Caco-2 (cell line): ENCODE measurements at regions not wholly inside any gene's neighbourhood (a gene's known extent, or its start where the extent isn't known, plus 50 kb on each side); places are given as distances from the start of the nearest gene placed in this dataset.

Experiments
- BruUV-seq: library from RNA; stranded (reverse); fragments of 400-500 nt; replicated peaks from 2 replicates; lab custom pipeline; 2021; lab: Mats Ljungman, UMichigan
- CTCF ChIA-PET: fragments of 300-600 bp; sonication (Branson Sonifier 250); formaldehyde crosslinking; loops from one replicate; lab custom pipeline; 2022; ENCODE audit warnings: antibody characterized with exemption; lab: Charles Lee
- POLR2A ChIA-PET: fragments of 300-600 bp; sonication (Branson Sonifier 250); formaldehyde crosslinking; loops from one replicate; lab custom pipeline; 2022; ENCODE audit warnings: antibody characterized with exemption; lab: Charles Lee
- DNase-seq, 2 experiments: peaks; one replicate each; pipeline versions ENCODE4 v3.0.0 to v3.0.0-alpha.2; 2020 to 2022
- H3K27me3 ChIP-seq: replicated peaks from 2 replicates; pipeline ENCODE4 v1.6.0; 2011; ENCODE audit warnings: low read length; ENCODE audit not compliant: control insufficient read depth, insufficient read depth
- H3K36me3 ChIP-seq: 2 replicates; pipeline ENCODE4 v1.5.1; 2011; ENCODE audit warnings: low read length; ENCODE audit not compliant: control insufficient read depth, insufficient read depth
- H3K4me1 ChIP-seq: fragments of 250-450 bp; sonication (Bioruptor Pico); 2 replicates; pipeline ENCODE4 v1.5.1; 2020; ENCODE audit warnings: mild to moderate bottlenecking
- H3K4me3 ChIP-seq: 2 replicates; pipeline ENCODE4 v1.5.1; 2011; ENCODE audit warnings: low read depth, mild to moderate bottlenecking, control low read depth, low read length
- H3K9me3 ChIP-seq: fragments of 250-450 bp; sonication (Bioruptor Pico); 2 replicates; pipeline ENCODE4 v1.5.1; 2020; ENCODE audit warnings: mild to moderate bottlenecking, moderate library complexity
- H3K27ac Mint-ChIP-seq: one replicate; pipeline ENCODE4 v1.8.0; 2022; ENCODE audit warnings: mixed read lengths; ENCODE audit not compliant: unreplicated experiment
- H3K27me3 Mint-ChIP-seq: one replicate; pipeline ENCODE4 v1.8.0; 2022; ENCODE audit warnings: mixed read lengths; ENCODE audit not compliant: insufficient read depth, unreplicated experiment
- H3K36me3 Mint-ChIP-seq: one replicate; pipeline ENCODE4 v1.8.0; 2022; ENCODE audit warnings: mild to moderate bottlenecking, mixed read lengths; ENCODE audit not compliant: insufficient read depth, unreplicated experiment
- H3K4me1 Mint-ChIP-seq: one replicate; pipeline ENCODE4 v1.8.0; 2022; ENCODE audit warnings: low read depth, mixed read lengths; ENCODE audit not compliant: unreplicated experiment
- H3K4me3 Mint-ChIP-seq: one replicate; pipeline ENCODE4 v1.8.0; 2022; ENCODE audit warnings: mild to moderate bottlenecking, moderate library complexity, mixed read lengths; ENCODE audit not compliant: unreplicated experiment
- H3K9me3 Mint-ChIP-seq: one replicate; pipeline ENCODE4 v1.8.0; 2022; ENCODE audit warnings: mixed read lengths; ENCODE audit not compliant: unreplicated experiment
- intact Hi-C: fragments of 100-400 bp; cut with micrococcal nuclease; formaldehyde crosslinking; loops from one replicate; pipeline ENCODE4 v1.10.0; 2022; ENCODE audit not compliant: unreplicated experiment
- TF ChIP-seq, protein P1 (sequence below), 2 experiments: fragments of 200-600 bp in 1 of 2; IDR thresholded peaks; 1 replicate in 1 of 2; 2 replicates in 1 of 2; pipeline versions ENCODE4 v1.5.1 to v1.8.0; 2011 to 2022; ENCODE audit warnings: antibody characterized with exemption in 1 of 2, control low read depth in 1 of 2, inconsistent platforms in 1 of 2, low read depth in 1 of 2, low read length in 1 of 2, mild to moderate bottlenecking in 1 of 2, moderate library complexity in 1 of 2; ENCODE audit not compliant: insufficient read depth in 1 of 2, severe bottlenecking in 1 of 2, unreplicated experiment in 1 of 2

DNA sequence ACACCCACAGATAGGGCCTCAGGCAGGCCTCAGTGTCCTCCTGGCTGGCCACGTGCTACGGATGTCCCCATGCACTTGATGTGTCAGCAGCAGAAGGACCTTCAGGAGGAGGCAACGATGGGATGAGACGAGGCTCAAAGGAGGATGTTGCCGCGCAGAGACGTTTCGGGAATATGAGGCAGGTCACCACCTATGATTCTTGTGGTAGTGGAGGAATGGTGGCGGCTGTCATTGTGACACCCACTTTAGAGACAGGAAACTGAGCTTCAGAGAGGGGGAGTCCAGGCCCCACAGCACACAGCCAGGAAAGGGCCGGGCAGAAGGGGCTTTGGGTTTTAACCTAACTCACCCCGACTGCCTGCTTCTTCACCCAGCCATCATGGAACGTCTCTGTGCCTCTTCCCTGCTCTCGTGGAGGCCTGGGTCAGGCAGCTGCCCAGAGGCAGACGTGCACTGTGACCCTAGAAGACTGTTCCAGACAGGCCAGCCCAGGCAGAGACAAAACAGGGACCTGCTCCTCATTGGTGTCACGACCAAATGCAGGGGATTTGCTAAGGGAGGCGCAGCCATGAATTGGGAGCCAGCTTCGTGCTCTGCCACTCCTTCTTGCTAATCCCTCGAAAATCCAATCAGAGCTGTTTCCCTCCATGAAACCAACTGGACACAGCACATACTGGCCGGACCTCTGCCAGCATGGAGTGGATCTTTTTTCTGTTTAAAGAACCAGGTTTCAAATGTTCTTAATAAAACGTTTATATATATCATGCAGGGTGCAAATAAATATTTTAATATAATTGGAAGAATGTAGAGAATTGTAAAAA lies 169.2 kb downstream of the ASB1 start:
- BruUV-seq: no TSS peak
- intact Hi-C loops: no loop called here
- no peaks in the 10 kb centered on the region for H3K4me1 ChIP-seq
- no peaks in the 10 kb centered on the region for H3K36me3 ChIP-seq
- Mint-ChIP-seq H3K4me1 (no peaks in the 10 kb centered on the region), H3K9me3 (peaks cover 9% of the 10 kb centered on the region), H3K4me3 (no peak overlapping the region), H3K36me3 (peaks cover 5% of the 10 kb centered on the region), H3K27me3 (peaks cover 7% of the 10 kb centered on the region), H3K27ac (no peak overlapping the region)
- H3K9me3 ChIP-seq: no peaks in the 10 kb centered on the region
- H3K27me3 ChIP-seq: no peaks in the 10 kb centered on the region
- DNase-seq: no peak
- CTCF ChIA-PET: interaction anchor here (0.6 kb wide), 1 partner anchor 360 kb away, joined by 3 read pairs; no protein-coding TSS in a partner anchor
- no peak overlapping the region for H3K4me3 ChIP-seq
- POLR2A ChIA-PET: no interaction called here
- TF ChIP-seq, protein P1, sequence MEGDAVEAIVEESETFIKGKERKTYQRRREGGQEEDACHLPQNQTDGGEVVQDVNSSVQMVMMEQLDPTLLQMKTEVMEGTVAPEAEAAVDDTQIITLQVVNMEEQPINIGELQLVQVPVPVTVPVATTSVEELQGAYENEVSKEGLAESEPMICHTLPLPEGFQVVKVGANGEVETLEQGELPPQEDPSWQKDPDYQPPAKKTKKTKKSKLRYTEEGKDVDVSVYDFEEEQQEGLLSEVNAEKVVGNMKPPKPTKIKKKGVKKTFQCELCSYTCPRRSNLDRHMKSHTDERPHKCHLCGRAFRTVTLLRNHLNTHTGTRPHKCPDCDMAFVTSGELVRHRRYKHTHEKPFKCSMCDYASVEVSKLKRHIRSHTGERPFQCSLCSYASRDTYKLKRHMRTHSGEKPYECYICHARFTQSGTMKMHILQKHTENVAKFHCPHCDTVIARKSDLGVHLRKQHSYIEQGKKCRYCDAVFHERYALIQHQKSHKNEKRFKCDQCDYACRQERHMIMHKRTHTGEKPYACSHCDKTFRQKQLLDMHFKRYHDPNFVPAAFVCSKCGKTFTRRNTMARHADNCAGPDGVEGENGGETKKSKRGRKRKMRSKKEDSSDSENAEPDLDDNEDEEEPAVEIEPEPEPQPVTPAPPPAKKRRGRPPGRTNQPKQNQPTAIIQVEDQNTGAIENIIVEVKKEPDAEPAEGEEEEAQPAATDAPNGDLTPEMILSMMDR (IDR thresholded peaks at IDR 0.05; ENCODE audit: insufficient read depth in 1 of 2, low read depth in 1 of 2, low read length in 1 of 2, severe bottlenecking in 1 of 2, unreplicated experiment in 1 of 2): no peak

DNA sequence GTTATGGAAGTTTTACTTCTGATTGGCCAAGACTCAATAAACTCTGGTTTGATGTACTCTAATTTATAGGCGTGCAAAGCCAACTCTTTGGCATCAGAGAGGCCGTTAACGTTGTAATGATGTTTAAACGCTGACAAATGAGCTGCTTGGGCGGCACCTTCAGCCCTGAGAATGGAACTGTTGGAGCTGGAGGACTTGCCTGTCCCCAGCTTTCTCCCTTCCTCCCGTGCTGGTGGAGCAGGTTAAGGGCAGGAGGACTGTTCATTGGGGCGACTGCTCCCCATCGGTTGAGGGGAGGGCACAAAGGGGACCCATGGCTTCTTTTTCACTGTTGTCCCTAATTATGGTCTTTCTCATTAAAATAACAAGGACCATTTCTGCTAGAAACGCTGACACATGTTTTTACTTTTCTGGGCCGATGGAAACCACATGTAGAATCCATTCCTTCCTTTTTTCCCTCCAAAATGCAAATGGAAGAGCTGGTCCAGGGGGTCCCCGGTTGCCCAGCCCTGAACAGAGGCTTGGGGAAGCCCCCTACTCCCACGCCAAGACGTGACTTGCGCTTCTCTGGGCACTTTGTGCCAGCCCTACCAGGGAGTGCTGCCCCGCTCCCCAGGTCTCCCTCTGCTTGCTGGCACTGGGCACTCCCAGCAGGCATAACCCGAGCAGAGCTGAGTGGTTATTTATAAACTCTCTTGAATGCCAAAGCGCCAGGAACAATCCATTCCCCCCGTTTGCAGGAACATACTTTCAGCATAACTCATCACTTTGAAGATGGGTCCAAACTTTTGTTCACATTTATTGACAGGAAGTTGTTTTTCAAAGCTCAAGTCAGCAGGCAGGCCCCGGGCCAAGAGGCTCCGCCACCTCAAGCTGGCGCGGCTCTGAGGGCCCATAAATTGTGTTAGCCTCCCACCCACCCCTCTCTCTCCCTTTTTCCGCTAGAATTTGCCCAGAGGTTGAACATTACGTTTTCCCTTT lies 170.1 kb downstream of the ASB1 start:
- no peak for DNase-seq
- no peaks in the 10 kb centered on the region for H3K27me3 ChIP-seq
- H3K27ac Mint-ChIP-seq: no peak overlapping the region
- no peaks in the 10 kb centered on the region for H3K36me3 ChIP-seq
- BruUV-seq: no TSS peak
- H3K4me1 ChIP-seq: no peaks in the 10 kb centered on the region
- intact Hi-C loops: no loop called here
- TF ChIP-seq, protein P1 (IDR thresholded peaks at IDR 0.05; ENCODE audit: insufficient read depth in 1 of 2, low read depth in 1 of 2, low read length in 1 of 2, severe bottlenecking in 1 of 2, unreplicated experiment in 1 of 2): no peak
- H3K4me1 Mint-ChIP-seq: no peaks in the 10 kb centered on the region
- H3K36me3 Mint-ChIP-seq: peaks cover 5% of the 10 kb centered on the region
- no peaks in the 10 kb centered on the region for H3K9me3 ChIP-seq
- H3K4me3 Mint-ChIP-seq: no peak overlapping the region
- CTCF ChIA-PET: interaction anchor here (0.6 kb wide), 1 partner anchor 359 kb away, joined by 3 read pairs; no protein-coding TSS in a partner anchor
- peaks cover 5% of the 10 kb centered on the region for H3K9me3 Mint-ChIP-seq
- POLR2A ChIA-PET: no interaction called here
- H3K27me3 Mint-ChIP-seq: peaks cover 7% of the 10 kb centered on the region
- H3K4me3 ChIP-seq: no peak overlapping the region
